Mesendoderm (in vitro differentiated cells): ENCODE measurements at regions not wholly inside any gene's neighbourhood (a gene's known extent, or its start where the extent isn't known, plus 50 kb on each side); places are given as distances from the start of the nearest gene placed in this dataset.

Source experiments
- DNase-seq: peaks from one replicate; pipeline ENCODE4 v3.0.0; 2013
- H2AK5ac ChIP-seq: 2 replicates; pipeline ENCODE4 v1.6.1; 2013; ENCODE audit warnings: low read length, inconsistent platforms
- H2BK120ac ChIP-seq: 2 replicates; pipeline ENCODE4 v1.6.1; 2013; ENCODE audit warnings: low read depth, mild to moderate bottlenecking, low read length, moderate library complexity, mixed read lengths
- H2BK15ac ChIP-seq: replicated peaks from 2 replicates; pipeline ENCODE4 v1.6.1; 2013; ENCODE audit warnings: low read depth, mild to moderate bottlenecking, moderate library complexity
- H2BK5ac ChIP-seq: 2 replicates; pipeline ENCODE4 v1.6.1; 2013; ENCODE audit warnings: low read length, inconsistent platforms
- H3K18ac ChIP-seq: 2 replicates; pipeline ENCODE4 v1.6.1; 2013; ENCODE audit warnings: mild to moderate bottlenecking, low read length, mixed read lengths
- H3K23ac ChIP-seq: one replicate; pipeline ENCODE4 v1.6.1; 2013; ENCODE audit warnings: low read length
- H3K27ac ChIP-seq: 2 replicates; pipeline ENCODE4 v1.5.1; 2013; ENCODE audit warnings: low read depth, mild to moderate bottlenecking, inconsistent platforms, low read length, moderate library complexity
- H3K27me3 ChIP-seq: 2 replicates; pipeline ENCODE4 v1.6.1; 2013; ENCODE audit warnings: low read length, control low read depth, mild to moderate bottlenecking, inconsistent platforms; ENCODE audit not compliant: insufficient read depth, poor library complexity
- H3K36me3 ChIP-seq: 2 replicates; pipeline ENCODE4 v1.6.1; 2013; ENCODE audit warnings: low read length, inconsistent platforms; ENCODE audit not compliant: control insufficient read depth, insufficient read depth
- H3K4ac ChIP-seq: one replicate; pipeline ENCODE4 v1.6.1; 2013; ENCODE audit warnings: low read depth, mild to moderate bottlenecking, low read length, moderate library complexity
- H3K4me1 ChIP-seq: 2 replicates; pipeline ENCODE4 v1.6.1; 2013; ENCODE audit warnings: low read depth, low read length, inconsistent platforms; ENCODE audit not compliant: control insufficient read depth
- H3K4me2 ChIP-seq: 2 replicates; pipeline ENCODE4 v1.6.1; 2013; ENCODE audit warnings: low read length
- H3K4me3 ChIP-seq: 2 replicates; pipeline ENCODE4 v1.5.1; 2013; ENCODE audit warnings: mild to moderate bottlenecking, low read length
- H3K56ac ChIP-seq: one replicate; pipeline ENCODE4 v1.6.1; 2013; ENCODE audit warnings: low read length
- H3K79me1 ChIP-seq: 2 replicates; pipeline ENCODE4 v1.6.1; 2013; ENCODE audit warnings: low read length, inconsistent platforms
- H3K79me2 ChIP-seq: 2 replicates; pipeline ENCODE4 v1.6.1; 2013; ENCODE audit warnings: mild to moderate bottlenecking, low read length; ENCODE audit not compliant: control insufficient read depth, insufficient read depth
- H3K9ac ChIP-seq: 2 replicates; pipeline ENCODE4 v1.6.1; 2013; ENCODE audit warnings: low read length, inconsistent platforms
- H4K5ac ChIP-seq: one replicate; pipeline ENCODE4 v1.6.1; 2013; ENCODE audit warnings: low read length
- H4K8ac ChIP-seq: one replicate; pipeline ENCODE4 v1.6.1; 2013; ENCODE audit warnings: low read depth, mild to moderate bottlenecking, control low read depth, low read length, moderate library complexity
- WGBS: extraction: QIAGEN DNeasy Blood & Tissue Kit; methylation state at CpG from one replicate; pipeline ENCODE4 v1.1.7; 2013; ENCODE audit warnings: low lambda C conversion rate, missing lambda C conversion rate; ENCODE audit not compliant: insufficient coverage; ENCODE audit errors: extremely low coverage; 5-methylcytosine and 5-hydroxymethylcytosine counted together

DNA sequence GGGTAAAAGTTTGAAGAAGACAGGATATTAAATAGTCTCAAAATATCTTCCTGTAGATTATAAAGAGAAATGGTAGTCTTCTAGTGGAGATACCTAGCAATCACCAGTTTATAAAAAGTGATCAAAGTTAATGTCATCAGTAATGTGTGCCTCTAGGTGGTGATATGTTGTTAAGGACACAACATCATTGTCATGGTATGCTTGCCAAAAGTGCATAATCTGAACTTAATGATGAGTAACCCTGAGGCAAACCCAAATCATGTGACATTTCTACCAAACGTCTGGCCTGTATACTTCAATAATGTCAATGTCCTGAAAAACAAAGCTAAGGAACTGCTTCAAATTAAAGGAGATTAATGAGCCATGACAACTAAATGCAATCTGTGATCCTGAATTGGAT, 214.7 kb downstream of the PHLDA1 start:
- H4K8ac ChIP-seq: no peak overlapping the region
- H4K5ac ChIP-seq: no peak overlapping the region
- no peak overlapping the region for H3K4ac ChIP-seq
- H3K36me3 ChIP-seq: no peaks in the 10 kb centered on the region
- H2BK120ac ChIP-seq: no peak overlapping the region
- no peak overlapping the region for H3K4me3 ChIP-seq
- no peak overlapping the region for H2BK15ac ChIP-seq
- H3K18ac ChIP-seq: no peak overlapping the region
- no peaks in the 10 kb centered on the region for H3K4me1 ChIP-seq
- no peaks in the 10 kb centered on the region for H3K79me2 ChIP-seq
- no peak overlapping the region for H2BK5ac ChIP-seq
- no peak overlapping the region for H3K9ac ChIP-seq
- H3K27me3 ChIP-seq: no peaks in the 10 kb centered on the region
- no peak for DNase-seq
- no peak overlapping the region for H3K23ac ChIP-seq
- H2AK5ac ChIP-seq: no peak overlapping the region
- no peak overlapping the region for H3K27ac ChIP-seq
- no peak overlapping the region for H3K56ac ChIP-seq
- H3K4me2 ChIP-seq: no peak overlapping the region
- WGBS: no CpG with 5 or more reads among the region's 1 CpG
- no peaks in the 10 kb centered on the region for H3K79me1 ChIP-seq

DNA sequence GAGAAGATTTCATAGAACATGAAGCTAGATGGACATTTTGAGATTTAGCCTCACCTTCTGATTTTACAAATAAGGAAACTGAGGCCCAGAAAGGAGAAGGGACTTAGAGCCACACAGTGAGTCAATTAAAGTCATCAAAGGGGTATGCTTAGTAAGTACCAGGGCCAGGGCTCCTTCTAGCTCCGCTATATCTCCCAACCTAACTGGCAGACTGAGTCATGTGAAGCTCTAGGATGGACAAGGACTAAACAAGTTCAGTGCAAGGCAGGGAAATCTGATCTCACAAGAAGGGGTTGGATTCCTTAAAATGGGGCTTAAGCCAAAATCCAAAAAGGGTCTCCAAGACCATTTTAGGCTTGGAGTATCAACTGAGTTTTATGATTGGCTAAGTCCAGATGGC, 215.8 kb downstream of the PHLDA1 start:
- Histone ChIP-seq H3K23ac (no peak overlapping the region), H3K18ac (no peak overlapping the region), H3K4ac (no peak overlapping the region), H2BK120ac (no peak overlapping the region), H3K4me3 (no peak overlapping the region), H3K79me1 (no peaks in the 10 kb centered on the region), H3K36me3 (no peaks in the 10 kb centered on the region), H2BK5ac (no peak overlapping the region), H3K27me3 (no peaks in the 10 kb centered on the region), H2BK15ac (no peak overlapping the region), H3K56ac (no peak overlapping the region), H3K4me1 (no peaks in the 10 kb centered on the region), H3K27ac (no peak overlapping the region), H3K4me2 (no peak overlapping the region), H3K9ac (no peak overlapping the region), H4K5ac (no peak overlapping the region), H4K8ac (no peak overlapping the region), H3K79me2 (no peaks in the 10 kb centered on the region), H2AK5ac (no peak overlapping the region)
- no CpG with 5 or more reads among the region's 1 CpG for WGBS
- DNase-seq: no peak

DNA sequence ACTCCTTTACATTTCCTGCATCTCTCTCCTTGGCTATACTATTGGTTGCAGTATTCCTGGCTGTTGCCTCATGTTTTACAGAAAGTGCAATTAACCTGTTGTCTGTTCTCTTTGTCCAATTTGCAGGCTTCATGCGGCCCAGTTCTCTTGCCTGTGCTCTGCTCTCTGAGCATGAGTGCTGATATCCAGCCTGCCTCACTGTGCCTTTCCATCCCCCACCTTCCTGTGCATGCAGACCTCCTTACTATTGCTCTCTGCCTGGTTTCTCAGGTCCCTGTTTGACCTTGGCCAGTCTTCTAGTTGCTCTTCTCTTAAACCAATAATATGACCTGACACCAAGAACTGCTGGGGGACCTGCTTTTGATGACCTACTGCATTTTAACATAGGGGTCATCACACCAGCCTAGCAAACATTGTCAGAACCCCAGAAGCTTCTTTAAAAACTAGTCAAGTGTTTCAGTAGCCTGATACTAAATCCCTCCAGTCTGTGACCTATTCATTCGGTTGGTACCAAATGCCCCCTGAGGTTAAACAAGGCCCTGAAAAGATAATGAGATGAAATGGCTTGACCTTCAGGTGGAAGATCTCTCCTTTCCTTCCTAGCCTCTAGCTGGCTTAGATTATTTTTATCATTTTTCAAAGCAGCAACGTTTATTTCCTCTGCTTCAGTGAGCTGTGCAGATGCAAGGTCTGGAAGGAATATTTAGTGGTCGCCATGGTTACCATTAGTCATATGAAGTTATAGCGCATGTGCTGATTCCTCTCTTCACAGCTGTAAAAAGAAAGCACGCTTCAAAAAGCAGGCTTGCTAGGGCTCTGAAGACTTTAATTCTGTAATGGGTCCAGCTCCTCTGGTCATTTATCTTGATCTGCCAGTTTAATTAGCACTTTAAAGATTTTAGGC, 216.5 kb downstream of the PHLDA1 start:
- no peaks in the 10 kb centered on the region for H3K79me2 ChIP-seq
- no peak overlapping the region for H2BK120ac ChIP-seq
- no peak overlapping the region for H2BK5ac ChIP-seq
- H3K56ac ChIP-seq: no peak overlapping the region
- DNase-seq: no peak
- H2BK15ac ChIP-seq: no peak overlapping the region
- H3K18ac ChIP-seq: no peak overlapping the region
- H3K79me1 ChIP-seq: no peaks in the 10 kb centered on the region
- WGBS: no CpG with 5 or more reads among the region's 6 CpGs
- no peak overlapping the region for H4K5ac ChIP-seq
- H3K4me3 ChIP-seq: no peak overlapping the region
- no peak overlapping the region for H3K23ac ChIP-seq
- no peak overlapping the region for H2AK5ac ChIP-seq
- H3K27ac ChIP-seq: no peak overlapping the region
- no peak overlapping the region for H3K4ac ChIP-seq
- no peaks in the 10 kb centered on the region for H3K36me3 ChIP-seq
- H3K4me1 ChIP-seq: no peaks in the 10 kb centered on the region
- no peak overlapping the region for H4K8ac ChIP-seq
- no peaks in the 10 kb centered on the region for H3K27me3 ChIP-seq
- H3K9ac ChIP-seq: no peak overlapping the region
- no peak overlapping the region for H3K4me2 ChIP-seq

DNA sequence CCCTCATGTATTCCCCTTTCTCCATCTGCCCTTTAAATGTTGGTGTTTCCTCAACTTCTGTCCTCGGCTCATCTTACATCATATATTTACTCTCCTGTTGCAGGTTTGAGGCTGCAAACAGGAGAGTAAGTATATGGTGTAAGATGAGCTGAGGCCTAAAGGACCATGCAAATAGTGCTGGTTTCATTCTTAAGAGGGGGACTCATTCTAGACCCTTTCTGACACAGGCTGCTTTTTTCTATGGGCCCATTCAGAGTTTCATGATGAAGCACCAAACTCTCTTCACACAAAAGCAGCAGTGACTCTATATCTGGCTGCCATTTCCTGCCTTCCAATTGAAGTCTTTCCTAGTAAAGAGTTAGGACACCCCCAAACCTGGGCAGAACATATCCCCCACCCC, 218.5 kb downstream of the PHLDA1 start:
- Histone ChIP-seq H3K23ac (no peak overlapping the region), H3K4ac (no peak overlapping the region), H3K4me1 (no peaks in the 10 kb centered on the region), H3K27ac (no peak overlapping the region), H2BK15ac (peak overlapping the region; percentile 13), H4K8ac (no peak overlapping the region), H2BK120ac (no peak overlapping the region), H3K36me3 (no peaks in the 10 kb centered on the region), H3K79me1 (no peaks in the 10 kb centered on the region), H2BK5ac (no peak overlapping the region), H3K4me2 (no peak overlapping the region), H2AK5ac (no peak overlapping the region), H3K18ac (no peak overlapping the region), H3K4me3 (no peak overlapping the region), H4K5ac (no peak overlapping the region), H3K79me2 (no peaks in the 10 kb centered on the region), H3K56ac (no peak overlapping the region), H3K27me3 (no peaks in the 10 kb centered on the region), H3K9ac (no peak overlapping the region)
- no CpG with 5 or more reads among the region's 1 CpG for WGBS
- DNase-seq: no peak

DNA sequence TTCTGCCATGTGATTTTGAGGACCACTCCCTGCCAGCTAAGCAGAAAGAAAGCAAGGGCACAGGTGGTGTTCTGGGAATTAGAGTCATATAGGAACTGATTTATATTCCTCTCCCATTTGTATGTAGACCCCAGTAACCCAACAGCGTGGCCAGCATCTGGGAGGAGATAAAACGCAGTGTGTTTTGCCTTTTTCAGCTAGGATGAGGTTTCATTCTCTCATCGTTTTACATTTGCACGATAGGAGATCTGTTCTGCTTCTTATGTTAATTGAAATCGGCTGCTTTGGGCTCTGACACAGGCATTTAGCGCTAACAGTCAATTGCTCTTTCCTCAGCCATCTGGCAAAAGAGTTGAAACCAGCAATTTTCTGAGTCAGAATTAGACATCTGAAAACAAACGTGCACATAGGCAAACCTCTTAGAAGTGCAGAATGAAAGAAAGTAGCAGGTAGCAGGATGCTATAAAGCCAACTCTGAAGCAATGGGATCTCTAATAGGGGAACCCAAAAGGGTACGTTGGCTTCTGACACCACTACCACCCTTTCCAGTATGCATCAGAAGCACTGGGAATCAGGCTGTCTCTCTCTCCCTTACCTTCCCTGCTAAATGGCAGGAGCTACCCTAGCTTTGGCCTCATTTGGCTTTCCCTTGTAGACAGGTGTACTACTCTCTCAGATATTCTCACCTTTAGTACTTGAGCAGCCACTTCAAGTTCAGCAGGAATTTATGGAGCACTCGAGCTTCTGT, 219.1 kb downstream of the PHLDA1 start:
- no peak overlapping the region for H3K9ac ChIP-seq
- no peaks in the 10 kb centered on the region for H3K27me3 ChIP-seq
- no peaks in the 10 kb centered on the region for H3K79me1 ChIP-seq
- no peak overlapping the region for H2AK5ac ChIP-seq
- no peaks in the 10 kb centered on the region for H3K4me1 ChIP-seq
- H2BK120ac ChIP-seq: no peak overlapping the region
- H4K5ac ChIP-seq: no peak overlapping the region
- H3K18ac ChIP-seq: peak overlapping the region; percentile 12
- no peak overlapping the region for H3K4me2 ChIP-seq
- no peak for DNase-seq
- no peak overlapping the region for H2BK5ac ChIP-seq
- no peaks in the 10 kb centered on the region for H3K36me3 ChIP-seq
- no peaks in the 10 kb centered on the region for H3K79me2 ChIP-seq
- H3K4me3 ChIP-seq: no peak overlapping the region
- H4K8ac ChIP-seq: no peak overlapping the region
- no peak overlapping the region for H3K4ac ChIP-seq
- H3K23ac ChIP-seq: no peak overlapping the region
- H3K56ac ChIP-seq: no peak overlapping the region
- no peak overlapping the region for H3K27ac ChIP-seq
- no CpG with 5 or more reads among the region's 9 CpGs for WGBS
- H2BK15ac ChIP-seq: peak overlapping the region; percentile 13
